ENCODE measurements at regions not wholly inside any gene's neighbourhood (a gene's known extent, or its start where the extent isn't known, plus 50 kb on each side); places are given as distances from the start of the nearest gene placed in this dataset.

DNA sequence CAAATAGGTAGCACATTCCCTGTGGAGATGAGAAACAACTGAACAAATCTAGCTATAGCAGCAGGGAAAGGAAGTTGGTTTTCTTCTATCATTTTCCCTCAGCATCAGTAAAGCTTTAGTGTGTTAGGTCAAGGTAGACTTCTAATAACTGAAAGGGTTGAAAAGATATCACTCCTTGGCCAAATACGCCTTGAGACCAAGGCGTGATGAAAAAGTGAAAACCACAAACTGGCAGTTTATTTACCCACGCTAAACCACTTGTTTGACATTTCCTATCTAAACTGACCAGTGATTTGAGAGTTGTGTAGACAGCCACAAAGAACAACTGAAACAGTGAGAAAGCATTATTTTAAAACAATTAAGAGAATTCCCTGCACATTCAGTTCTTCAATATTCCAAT, 99.6 kb upstream of the SOX5 start:
- no peaks in the 10 kb centered on the region for H3K36me3 ChIP-seq (ENCODE audit: control insufficient read depth, insufficient read depth, low read length)
- ChIA-PET POLR2A (no interaction called here), CTCF (no interaction called here)
- TF ChIP-seq SIN3A (IDR thresholded peaks at IDR 0.05; ENCODE audit: borderline replicate concordance, insufficient read depth, low read depth, low read length) = no peak
- TF ChIP-seq CTCF (IDR thresholded peaks at IDR 0.05) = no peak
- no peak for TF ChIP-seq POLR2AphosphoS5 (IDR thresholded peaks at IDR 0.05; ENCODE audit: low read depth, low read length)
- TF ChIP-seq TCF7L2 (IDR thresholded peaks at IDR 0.05; ENCODE audit: low read depth, low read length) = no peak
- TF ChIP-seq, protein P1, sequence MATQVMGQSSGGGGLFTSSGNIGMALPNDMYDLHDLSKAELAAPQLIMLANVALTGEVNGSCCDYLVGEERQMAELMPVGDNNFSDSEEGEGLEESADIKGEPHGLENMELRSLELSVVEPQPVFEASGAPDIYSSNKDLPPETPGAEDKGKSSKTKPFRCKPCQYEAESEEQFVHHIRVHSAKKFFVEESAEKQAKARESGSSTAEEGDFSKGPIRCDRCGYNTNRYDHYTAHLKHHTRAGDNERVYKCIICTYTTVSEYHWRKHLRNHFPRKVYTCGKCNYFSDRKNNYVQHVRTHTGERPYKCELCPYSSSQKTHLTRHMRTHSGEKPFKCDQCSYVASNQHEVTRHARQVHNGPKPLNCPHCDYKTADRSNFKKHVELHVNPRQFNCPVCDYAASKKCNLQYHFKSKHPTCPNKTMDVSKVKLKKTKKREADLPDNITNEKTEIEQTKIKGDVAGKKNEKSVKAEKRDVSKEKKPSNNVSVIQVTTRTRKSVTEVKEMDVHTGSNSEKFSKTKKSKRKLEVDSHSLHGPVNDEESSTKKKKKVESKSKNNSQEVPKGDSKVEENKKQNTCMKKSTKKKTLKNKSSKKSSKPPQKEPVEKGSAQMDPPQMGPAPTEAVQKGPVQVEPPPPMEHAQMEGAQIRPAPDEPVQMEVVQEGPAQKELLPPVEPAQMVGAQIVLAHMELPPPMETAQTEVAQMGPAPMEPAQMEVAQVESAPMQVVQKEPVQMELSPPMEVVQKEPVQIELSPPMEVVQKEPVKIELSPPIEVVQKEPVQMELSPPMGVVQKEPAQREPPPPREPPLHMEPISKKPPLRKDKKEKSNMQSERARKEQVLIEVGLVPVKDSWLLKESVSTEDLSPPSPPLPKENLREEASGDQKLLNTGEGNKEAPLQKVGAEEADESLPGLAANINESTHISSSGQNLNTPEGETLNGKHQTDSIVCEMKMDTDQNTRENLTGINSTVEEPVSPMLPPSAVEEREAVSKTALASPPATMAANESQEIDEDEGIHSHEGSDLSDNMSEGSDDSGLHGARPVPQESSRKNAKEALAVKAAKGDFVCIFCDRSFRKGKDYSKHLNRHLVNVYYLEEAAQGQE (IDR thresholded peaks at IDR 0.05; ENCODE audit: insufficient read depth in 1 of 2, low read depth in 2 of 2, low read length in 1 of 2) = no peak
- no peak for ATAC-seq
- H3K9me3 ChIP-seq (ENCODE audit: control insufficient read depth, insufficient read depth, low read depth, low read length) = no peaks in the 10 kb centered on the region
- no peak overlapping the region for H3K27ac ChIP-seq (ENCODE audit: low read length)
- H3K27me3 ChIP-seq (ENCODE audit: control insufficient read depth, insufficient read depth, low read length) = no peaks in the 10 kb centered on the region
- DNase-seq (ENCODE audit: low read depth, low spot score) = no peak
- in situ Hi-C loops (cut with HindIII; ENCODE audit: low pct_unique_long_range_greater_than_20kb, low sequenced_read_pairs) (no loop called here), intact Hi-C loops (cut with micrococcal nuclease; ENCODE audit: unreplicated experiment) (no loop called here)
- no peaks in the 10 kb centered on the region for H3K4me1 ChIP-seq (ENCODE audit: control insufficient read depth, insufficient read depth, low read length)
- no peak overlapping the region for H3K4me3 ChIP-seq (ENCODE audit: low read depth in 2 of 2, low read length in 2 of 2)
- BruUV-seq (replicated peaks) = no TSS peak

GRCh38 chr12:24048446-24048845, 99.0 kb upstream of the SOX5 start:
- TF ChIP-seq CTCF (IDR thresholded peaks at IDR 0.05) (no peak), SIN3A (IDR thresholded peaks at IDR 0.05; ENCODE audit: borderline replicate concordance, insufficient read depth, low read depth, low read length) (no peak), POLR2AphosphoS5 (IDR thresholded peaks at IDR 0.05; ENCODE audit: low read depth, low read length) (no peak), TCF7L2 (IDR thresholded peaks at IDR 0.05; ENCODE audit: low read depth, low read length) (no peak)
- TF ChIP-seq, protein P1 (IDR thresholded peaks at IDR 0.05; ENCODE audit: insufficient read depth in 1 of 2, low read depth in 2 of 2, low read length in 1 of 2) = no peak
- Histone ChIP-seq H3K36me3 (ENCODE audit: control insufficient read depth, insufficient read depth, low read length) (no peaks in the 10 kb centered on the region), H3K9me3 (ENCODE audit: control insufficient read depth, insufficient read depth, low read depth, low read length) (no peaks in the 10 kb centered on the region), H3K4me3 (ENCODE audit: low read depth in 2 of 2, low read length in 2 of 2) (no peak overlapping the region), H3K27me3 (ENCODE audit: control insufficient read depth, insufficient read depth, low read length) (no peaks in the 10 kb centered on the region), H3K27ac (ENCODE audit: low read length) (no peak overlapping the region), H3K4me1 (ENCODE audit: control insufficient read depth, insufficient read depth, low read length) (no peaks in the 10 kb centered on the region)
- DNase-seq (ENCODE audit: low read depth, low spot score) (no peak), ATAC-seq (no peak)
- intact Hi-C loops (cut with micrococcal nuclease; ENCODE audit: unreplicated experiment) = no loop called here
- in situ Hi-C loops (cut with HindIII; ENCODE audit: low pct_unique_long_range_greater_than_20kb, low sequenced_read_pairs) = no loop called here
- POLR2A ChIA-PET = no interaction called here
- CTCF ChIA-PET = no interaction called here
- BruUV-seq (replicated peaks) = no TSS peak

Measured in Panc1 (cell line).